ENCODE measurements at regions not wholly inside any gene's neighbourhood (a gene's known extent, or its start where the extent isn't known, plus 50 kb on each side); places are given as distances from the start of the nearest gene placed in this dataset.

DNA sequence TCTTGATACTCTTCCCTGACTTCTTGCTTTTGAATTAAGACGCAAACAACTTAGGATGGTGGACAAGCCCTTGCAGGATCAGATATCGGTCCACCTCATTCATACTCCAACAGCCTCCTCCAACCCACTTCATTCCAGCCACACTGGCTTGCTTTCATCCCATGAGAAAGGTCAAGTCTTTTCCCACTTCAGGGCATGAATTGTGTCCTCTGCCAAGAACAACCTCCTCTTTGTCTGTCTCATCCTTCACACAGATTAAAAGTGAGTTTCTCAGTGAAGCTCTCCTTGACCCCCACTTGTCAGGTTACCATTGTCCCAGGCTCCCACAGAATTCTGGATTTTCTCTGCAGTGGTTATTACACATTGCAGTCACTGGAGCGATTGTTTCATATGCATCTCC, 91.8 kb upstream of the TGM3 start:
- TF ChIP-seq NFE2L2 (conservative IDR thresholded peaks at IDR 0.05; ENCODE audit: low read length) (no peak), BHLHE40 (IDR thresholded peaks at IDR 0.05; ENCODE audit: low read depth, low read length) (no peak), EHMT2 (IDR thresholded peaks at IDR 0.05; ENCODE audit: low read depth) (no peak), CBX2 (IDR thresholded peaks at IDR 0.05; ENCODE audit: borderline replicate concordance, low read depth) (no peak), POLR2A (IDR thresholded peaks at IDR 0.05; ENCODE audit: low read length) (no peak), SMC3 (IDR thresholded peaks at IDR 0.05) (no peak), JUNB (IDR thresholded peaks at IDR 0.05) (no peak), HDAC2 (IDR thresholded peaks at IDR 0.05) (no peak), PHF8 (IDR thresholded peaks at IDR 0.05; ENCODE audit: borderline replicate concordance, low read depth) (no peak)
- TF ChIP-seq, protein P1, sequence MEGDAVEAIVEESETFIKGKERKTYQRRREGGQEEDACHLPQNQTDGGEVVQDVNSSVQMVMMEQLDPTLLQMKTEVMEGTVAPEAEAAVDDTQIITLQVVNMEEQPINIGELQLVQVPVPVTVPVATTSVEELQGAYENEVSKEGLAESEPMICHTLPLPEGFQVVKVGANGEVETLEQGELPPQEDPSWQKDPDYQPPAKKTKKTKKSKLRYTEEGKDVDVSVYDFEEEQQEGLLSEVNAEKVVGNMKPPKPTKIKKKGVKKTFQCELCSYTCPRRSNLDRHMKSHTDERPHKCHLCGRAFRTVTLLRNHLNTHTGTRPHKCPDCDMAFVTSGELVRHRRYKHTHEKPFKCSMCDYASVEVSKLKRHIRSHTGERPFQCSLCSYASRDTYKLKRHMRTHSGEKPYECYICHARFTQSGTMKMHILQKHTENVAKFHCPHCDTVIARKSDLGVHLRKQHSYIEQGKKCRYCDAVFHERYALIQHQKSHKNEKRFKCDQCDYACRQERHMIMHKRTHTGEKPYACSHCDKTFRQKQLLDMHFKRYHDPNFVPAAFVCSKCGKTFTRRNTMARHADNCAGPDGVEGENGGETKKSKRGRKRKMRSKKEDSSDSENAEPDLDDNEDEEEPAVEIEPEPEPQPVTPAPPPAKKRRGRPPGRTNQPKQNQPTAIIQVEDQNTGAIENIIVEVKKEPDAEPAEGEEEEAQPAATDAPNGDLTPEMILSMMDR (IDR thresholded peaks at IDR 0.05): no peak

Data from A549 (cell line).